NCI-H1092 (cell line): ENCODE measurements at regions not wholly inside any gene's neighbourhood (a gene's known extent, or its start where the extent isn't known, plus 50 kb on each side); places are given as distances from the start of the nearest gene placed in this dataset.
"Not testable (repeated sequence)": the region's sequence is repeated elsewhere in the genome, so short reads cannot be mapped to it uniquely, and the experiment has no call there.

Experiments used
- DNase-seq: peaks from one replicate; lab custom pipeline; 2025; lab: John Stamatoyannopoulos, UW

GRCh38 chr2:217366266-217366895 lies 506.5 kb upstream of the TNP1 start:
- no peak for DNase-seq

- DNase-seq = no peak
Observed at GRCh38 chr2:217365656-217366055, 505.8 kb upstream of the TNP1 start.

- DNase-seq = no peak
Observed at GRCh38 chr2:217364224-217364623, 504.4 kb upstream of the TNP1 start.

DNA sequence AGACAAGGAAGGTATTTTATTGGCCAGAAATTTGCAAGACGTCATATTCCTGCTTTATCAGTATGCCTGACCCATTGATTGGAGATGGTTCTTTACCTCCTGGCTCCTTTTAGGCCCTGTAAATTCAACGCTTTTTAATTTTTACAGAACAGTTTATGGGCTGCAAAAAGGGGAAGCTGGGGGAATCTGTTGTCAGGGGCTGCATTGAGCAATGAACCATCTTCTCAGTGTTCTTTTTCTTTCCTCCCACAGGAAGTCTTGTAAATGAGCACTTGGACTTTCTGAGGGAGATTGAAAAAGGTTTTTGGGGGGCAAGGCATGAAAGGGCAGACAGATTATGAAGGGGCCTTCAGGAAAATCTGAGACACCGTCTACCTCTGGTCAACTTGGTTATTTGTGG lies 503.6 kb upstream of the TNP1 start:
- no peak for DNase-seq

DNA sequence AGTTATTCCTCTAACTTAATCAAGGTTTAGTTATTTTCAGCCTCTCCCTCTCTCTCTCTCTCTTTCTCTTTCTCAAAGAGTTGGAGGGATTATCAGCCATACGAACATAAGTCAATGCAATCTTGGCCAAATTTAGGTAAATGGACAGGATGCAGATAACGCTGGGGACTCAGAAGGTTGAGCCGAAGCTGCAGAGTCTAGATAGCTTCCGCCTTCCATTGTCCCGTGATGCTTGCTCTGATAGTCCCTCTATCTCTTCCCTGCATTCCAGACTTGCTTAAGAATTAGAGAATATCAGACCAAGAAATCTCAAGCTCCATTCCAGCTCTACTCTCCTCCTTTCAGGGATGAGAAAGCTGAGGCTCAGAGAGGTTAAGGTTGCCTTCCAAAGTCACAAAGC lies 502.8 kb upstream of the TNP1 start:
- DNase-seq = no peak

GRCh38 chr2:217362286-217362685 lies 502.4 kb upstream of the TNP1 start:
- DNase-seq = no peak

DNA sequence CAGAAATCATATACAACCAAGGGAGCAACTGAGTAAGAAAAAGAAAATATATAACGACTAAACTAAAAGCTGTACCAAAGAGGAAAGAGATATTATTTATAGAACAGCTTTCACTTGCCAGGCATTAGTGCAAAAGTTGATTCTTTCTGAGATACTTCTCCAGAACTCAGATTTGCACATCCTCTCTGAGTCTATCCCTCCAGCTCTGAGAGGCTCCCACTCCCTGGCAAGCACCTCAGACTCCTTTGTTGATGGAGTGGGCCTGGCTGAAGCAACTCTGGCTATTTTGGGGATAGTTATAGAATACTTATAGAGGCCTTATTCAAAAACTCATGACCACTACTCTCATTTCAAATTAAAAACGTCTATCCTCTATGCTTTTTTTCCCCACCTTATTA lies 501.6 kb upstream of the TNP1 start:
- no peak for DNase-seq

- no peak for DNase-seq
Observed at GRCh38 chr2:217360781-217361482, 501.1 kb upstream of the TNP1 start.

DNA sequence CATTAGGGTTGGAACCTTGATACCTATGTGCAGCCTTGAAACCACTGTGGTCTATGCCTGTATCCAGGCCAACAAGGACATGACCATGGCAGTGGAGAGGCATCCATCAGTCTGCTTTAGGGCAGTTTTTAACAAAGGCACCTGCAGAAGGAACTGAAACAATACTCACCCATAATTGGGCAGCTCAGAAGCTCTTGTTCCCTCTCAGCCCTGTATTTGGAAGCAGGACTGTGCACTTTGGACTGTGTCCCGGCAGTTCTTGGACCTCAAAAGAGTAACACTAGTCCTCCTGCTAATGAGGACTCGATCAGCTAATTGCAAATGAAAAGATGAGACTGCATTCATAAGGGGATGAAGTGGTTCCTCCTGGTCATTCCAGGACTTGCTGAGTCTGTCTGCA lies 500.2 kb upstream of the TNP1 start:
- DNase-seq = no peak

DNA sequence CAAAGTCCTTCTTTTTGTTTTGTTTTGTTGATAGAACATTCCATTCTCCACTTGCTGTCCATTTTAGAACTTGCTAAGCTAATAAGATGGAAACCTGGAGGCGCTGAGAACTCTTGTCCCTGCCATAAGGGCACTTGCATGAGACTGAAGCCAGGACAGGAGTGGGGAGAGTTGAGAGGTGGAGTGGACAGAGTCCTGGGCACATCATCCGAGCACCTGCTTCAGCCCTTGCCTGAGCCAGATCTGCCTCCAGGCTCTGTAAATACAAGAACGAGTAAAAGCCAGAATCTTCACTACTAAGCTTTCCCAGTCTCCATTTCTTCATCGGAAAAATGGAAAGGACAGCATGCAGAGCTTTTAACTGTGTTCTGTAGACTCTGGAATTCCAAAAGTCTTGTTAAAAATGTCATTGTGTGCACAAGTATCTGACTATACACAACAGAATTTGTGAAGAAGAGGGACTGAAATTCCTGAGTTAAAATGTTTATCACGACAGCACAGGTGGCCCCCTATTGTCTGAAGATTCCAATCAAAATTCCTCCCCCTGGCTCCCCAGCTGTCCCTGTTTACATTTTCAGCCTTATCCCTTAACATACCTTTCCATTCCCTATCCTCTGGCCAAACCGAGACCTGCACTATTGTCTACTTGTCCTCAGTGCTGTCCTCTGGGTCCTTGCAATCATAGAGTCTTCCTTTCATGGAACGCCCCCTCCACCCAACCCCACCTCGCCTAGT lies 498.2 kb upstream of the TNP1 start:
- no peak for DNase-seq

- DNase-seq = no peak
Observed at GRCh38 chr2:217356781-217357180, 496.9 kb upstream of the TNP1 start.

DNA sequence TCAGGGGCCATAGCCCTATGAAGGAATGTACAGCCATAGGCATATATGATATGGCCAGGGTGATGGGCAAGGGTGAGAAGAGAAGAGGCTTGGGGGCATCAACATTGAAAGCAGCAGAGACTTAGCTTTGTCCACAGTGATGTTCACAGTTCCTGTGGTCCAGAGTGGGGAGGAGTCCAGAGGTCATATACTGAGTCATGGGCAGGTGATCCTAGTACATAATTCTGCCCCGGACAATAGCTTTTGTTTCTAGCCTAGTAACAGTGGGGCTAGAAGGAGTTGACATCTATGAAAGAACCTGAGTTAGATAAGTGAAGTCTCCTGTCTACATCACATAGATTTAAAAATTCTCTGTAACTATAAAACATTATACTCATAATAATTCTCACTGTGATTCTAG lies 496.3 kb upstream of the TNP1 start:
- no peak for DNase-seq

DNA sequence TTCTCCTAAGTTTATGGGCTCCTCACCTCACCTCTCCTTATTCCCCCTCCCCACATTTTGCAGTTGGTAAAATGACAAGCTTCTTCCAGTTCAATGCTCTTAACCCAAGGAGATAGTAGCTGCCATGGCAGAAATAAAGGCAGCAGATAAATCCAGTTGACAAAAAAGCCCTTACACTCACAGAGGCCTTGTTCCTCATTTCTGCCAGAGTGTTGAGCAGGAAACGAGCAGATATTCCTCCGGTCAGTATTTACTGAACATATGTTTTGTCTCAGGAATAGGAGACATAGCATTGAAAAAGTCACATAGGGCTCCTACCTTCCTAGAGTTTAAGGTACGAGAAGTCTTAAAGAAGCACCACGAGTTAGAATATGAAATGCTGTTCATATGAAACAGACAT lies 493.7 kb upstream of the TNP1 start:
- DNase-seq = no peak

DNA sequence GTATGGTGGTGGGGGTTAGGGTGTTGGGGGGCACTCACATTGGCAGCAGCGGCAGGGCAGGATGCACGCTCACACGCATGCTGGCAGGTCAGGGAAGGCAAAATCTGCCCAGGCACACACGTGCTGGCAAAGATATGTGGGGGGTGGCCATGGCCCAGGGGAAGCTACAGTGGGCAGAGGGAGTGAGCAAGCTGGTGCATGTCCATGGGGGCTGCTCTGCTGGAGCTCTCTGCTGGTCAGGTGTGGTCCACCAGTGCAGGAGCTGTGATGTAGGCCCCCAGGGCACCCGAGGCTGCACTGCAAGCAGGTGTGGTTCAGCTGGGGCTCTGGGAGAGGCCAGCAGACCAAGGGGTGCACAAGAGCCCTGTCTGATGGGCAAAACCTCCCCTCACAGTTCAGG lies 491.5 kb upstream of the TNP1 start:
- no peak for DNase-seq

DNA sequence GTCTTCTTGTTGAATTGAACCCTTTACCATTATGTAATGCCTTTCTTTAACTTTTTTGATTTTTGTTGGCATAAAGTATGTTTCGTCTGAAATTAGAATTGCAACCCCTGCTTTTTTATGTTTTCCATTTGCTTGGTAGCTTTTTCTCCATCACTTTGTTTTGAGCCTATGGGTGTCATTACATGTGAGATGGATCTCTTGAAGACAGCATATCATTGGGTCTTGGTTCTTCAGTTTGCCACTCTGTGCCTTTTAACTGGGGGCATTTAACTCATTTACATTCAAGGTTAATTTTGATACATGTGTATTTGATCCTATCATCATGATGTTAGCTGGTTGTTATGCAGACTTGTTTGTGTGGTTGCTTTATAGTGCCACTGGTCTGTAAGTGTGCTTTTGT lies 489.4 kb upstream of the TNP1 start:
- DNase-seq = no peak

DNA sequence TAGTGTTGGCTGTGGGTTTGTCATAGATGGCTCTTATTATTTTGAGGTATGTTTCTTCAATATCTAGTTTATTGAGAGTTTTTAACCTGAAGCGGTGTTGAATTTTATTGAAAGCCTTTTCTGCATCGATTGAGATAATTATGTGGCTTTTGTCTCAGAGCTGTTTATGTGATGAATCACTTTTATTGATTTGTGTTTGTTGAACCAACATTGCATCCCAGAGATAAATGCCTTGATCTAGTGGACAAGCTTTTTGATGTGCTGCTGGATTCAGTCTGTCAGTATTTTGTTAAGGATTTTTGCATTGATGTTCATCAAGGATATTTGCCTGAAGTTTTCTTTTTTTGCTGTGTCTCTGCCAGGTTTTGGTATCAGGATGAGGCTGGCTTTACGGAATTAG lies 487.8 kb upstream of the TNP1 start:
- DNase-seq = not testable (repeated sequence)

DNA sequence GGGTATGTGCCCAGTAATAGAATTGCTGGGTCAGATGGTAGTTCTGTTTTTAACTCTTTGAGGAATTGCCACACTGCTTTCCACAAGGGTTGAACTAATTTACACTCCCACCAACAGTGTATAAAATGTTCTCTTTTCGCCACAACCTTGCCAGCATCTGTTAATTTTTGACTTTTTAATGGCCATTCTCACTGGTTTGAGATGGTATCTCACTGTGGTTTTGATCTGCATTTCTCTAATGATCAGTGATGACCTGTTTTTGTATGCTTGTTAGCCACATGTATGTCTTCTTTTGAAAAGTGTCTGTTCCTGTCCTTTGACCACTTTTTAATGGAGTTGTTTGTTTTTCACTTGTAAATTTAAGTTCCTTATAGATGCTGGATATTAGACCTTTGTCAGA lies 486.2 kb upstream of the TNP1 start:
- not testable (repeated sequence) for DNase-seq

- no peak for DNase-seq
Observed at GRCh38 chr2:217340899-217341298, 481.0 kb upstream of the TNP1 start.

- no peak for DNase-seq
Observed at GRCh38 chr2:217340176-217340575, 480.3 kb upstream of the TNP1 start.

DNA sequence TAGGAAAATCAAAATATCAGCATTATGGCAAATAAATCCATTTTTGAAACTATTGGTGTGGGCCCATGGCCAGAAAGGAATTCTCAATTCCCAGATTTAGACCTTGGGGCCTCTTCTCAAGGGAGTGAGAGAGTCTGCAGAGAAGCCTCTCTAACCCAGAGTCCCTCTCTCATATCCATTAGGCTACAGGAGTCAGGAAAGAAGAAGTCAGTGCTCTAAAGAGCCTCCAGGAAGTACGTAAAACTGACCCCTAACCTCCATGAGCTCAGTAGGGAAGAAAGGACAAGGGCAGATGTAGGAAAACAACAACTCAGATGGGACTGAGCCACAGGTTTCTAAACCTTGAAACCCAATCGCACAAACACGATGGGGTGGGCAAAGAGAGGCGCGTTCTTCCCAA lies 479.9 kb upstream of the TNP1 start:
- no peak for DNase-seq

- no peak for DNase-seq
Observed at GRCh38 chr2:217338306-217338916, 478.5 kb upstream of the TNP1 start.

DNA sequence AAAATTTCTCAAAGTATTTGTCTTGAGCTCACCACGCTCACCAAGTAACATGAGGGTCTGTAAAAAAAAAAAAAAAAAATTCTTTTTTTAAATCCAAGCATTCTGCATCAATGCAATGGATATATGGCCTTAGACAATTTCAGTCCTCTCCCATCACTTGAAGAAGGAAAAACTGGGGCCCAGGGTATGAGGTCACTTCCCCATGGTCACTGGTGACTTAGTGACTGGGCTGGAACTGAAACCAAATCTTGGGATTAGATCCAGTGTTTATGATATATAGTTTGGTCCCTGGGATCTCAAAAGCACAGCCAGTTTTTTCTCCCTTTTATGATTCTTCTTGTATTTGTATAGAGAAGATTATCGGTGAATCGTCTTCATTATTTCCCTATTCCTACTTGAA lies 477.9 kb upstream of the TNP1 start:
- DNase-seq = no peak

DNA sequence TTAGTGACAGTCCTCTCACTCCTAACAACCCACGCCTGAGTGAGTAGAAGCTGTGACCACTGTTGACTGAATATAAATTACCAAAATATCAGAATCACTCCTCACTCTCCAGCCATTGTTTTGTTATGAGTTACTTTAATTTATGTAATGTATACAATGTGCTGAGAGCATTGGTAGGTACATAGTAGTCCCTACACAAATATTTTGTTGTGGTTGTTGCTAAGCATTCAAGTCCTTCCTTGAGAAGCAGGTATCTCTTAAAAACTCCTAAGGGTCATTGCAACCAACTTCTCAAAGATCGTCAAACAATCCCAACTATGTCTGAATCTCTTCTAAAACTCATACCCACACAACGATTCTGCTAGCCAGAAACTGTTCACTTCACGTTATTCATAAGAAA lies 476.8 kb upstream of the TNP1 start:
- DNase-seq = no peak
